ENCODE measurements at regions not wholly inside any gene's neighbourhood (a gene's known extent, or its start where the extent isn't known, plus 50 kb on each side); places are given as distances from the start of the nearest gene placed in this dataset.

- TF ChIP-seq CTCF (IDR thresholded peaks at IDR 0.05; ENCODE audit: low read depth, low read length) (no peak), EZH2phosphoT487 (IDR thresholded peaks at IDR 0.05; ENCODE audit: low read depth) (no peak)
These were observed 111.5 kb downstream of the RMI2 start for GRCh38 chr16:11456741-11457140.
